H1 (cell line): ENCODE measurements at regions not wholly inside any gene's neighbourhood (a gene's known extent, or its start where the extent isn't known, plus 50 kb on each side); places are given as distances from the start of the nearest gene placed in this dataset.

Experiments used
- CTCF ChIA-PET: fragments of 300-600 bp; sonication (Branson Sonifier 250); formaldehyde crosslinking; loops from one replicate; lab custom pipeline; 2021; ENCODE audit not compliant: partially characterized antibody; lab: Charles Lee
- POLR2A ChIA-PET: fragments of 300-600 bp; sonication (Branson Sonifier 250); formaldehyde crosslinking; loops from one replicate; lab custom pipeline; 2021; ENCODE audit warnings: inconsistent platforms; ENCODE audit not compliant: partially characterized antibody; lab: Charles Lee
- DNase-seq, 2 experiments: peaks; one replicate each; pipeline versions ENCODE4 v3.0.0 to v3.0.0-alpha.2; 2010 to 2022; ENCODE audit warnings: low spot score in 2 of 2, low read depth in 1 of 2, mixed read lengths in 1 of 2
- FAIRE-seq: peaks from 2 replicates; lab custom pipeline; 2011; peaks lifted over from hg19 to GRCh38; lab: Jason Lieb, UNC
- H2AFZ ChIP-seq: 2 replicates; pipeline ENCODE4 v1.8.1; 2012; ENCODE audit warnings: low read length, inconsistent platforms
- H2AK5ac ChIP-seq: 2 replicates; pipeline ENCODE4 v1.6.1; 2013; ENCODE audit warnings: low read depth, low read length
- H2BK120ac ChIP-seq: replicated peaks from 2 replicates; pipeline ENCODE3; 2013; ENCODE audit warnings: low read depth, low read length, inconsistent platforms
- H2BK12ac ChIP-seq: 2 replicates; pipeline ENCODE4 v1.6.1; 2013; ENCODE audit warnings: low read depth, low read length
- H2BK15ac ChIP-seq: 2 replicates; pipeline ENCODE4 v1.6.1; 2013; ENCODE audit warnings: low read length
- H2BK20ac ChIP-seq: 2 replicates; pipeline ENCODE4 v1.6.1; 2013; ENCODE audit warnings: low read length
- H2BK5ac ChIP-seq: 2 replicates; pipeline ENCODE4 v1.6.1; 2013; ENCODE audit warnings: low read depth, low read length
- H3K14ac ChIP-seq: 2 replicates; pipeline ENCODE4 v1.6.1; 2013; ENCODE audit warnings: inconsistent platforms; ENCODE audit not compliant: insufficient read length
- H3K18ac ChIP-seq: 2 replicates; pipeline ENCODE4 v1.6.1; 2013; ENCODE audit warnings: low read length; ENCODE audit errors: extremely low read depth
- H3K23ac ChIP-seq: 2 replicates; pipeline ENCODE4 v1.6.1; 2013; ENCODE audit warnings: inconsistent platforms; ENCODE audit not compliant: insufficient read length
- H3K23me2 ChIP-seq: 2 replicates; pipeline ENCODE4 v1.6.1; 2013; ENCODE audit warnings: low read depth, low read length
- H3K27ac ChIP-seq: 2 replicates; pipeline ENCODE4 v1.6.1; 2011; ENCODE audit warnings: low read depth, low read length, inconsistent platforms
- H3K27me3 ChIP-seq, 4 experiments: replicated peaks in 1 of 4; 1 replicate in 1 of 4; 2 replicates in 3 of 4; pipeline versions ENCODE4 v1.6.1 to v1.8.1; 2011 to 2013; ENCODE audit warnings: low read length in 3 of 4, mild to moderate bottlenecking in 3 of 4, inconsistent platforms in 2 of 4, mixed read lengths in 2 of 4, moderate library complexity in 1 of 4; ENCODE audit not compliant: control insufficient read depth in 3 of 4, insufficient read depth in 3 of 4; ENCODE audit errors: extremely low read depth in 1 of 4
- H3K36me3 ChIP-seq, 4 experiments: 2 replicates each; pipeline versions ENCODE4 v1.6.1 to v1.8.1; 2011 to 2013; ENCODE audit warnings: mild to moderate bottlenecking in 4 of 4, low read length in 3 of 4, moderate library complexity in 2 of 4, control low read depth in 1 of 4, inconsistent platforms in 1 of 4; ENCODE audit not compliant: insufficient read depth in 4 of 4, control insufficient read depth in 2 of 4
- H3K4ac ChIP-seq: replicated peaks from 2 replicates; pipeline ENCODE3; 2013; ENCODE audit warnings: low read length, low read depth, mixed read lengths, inconsistent platforms; ENCODE audit not compliant: insufficient read length
- H3K4me1 ChIP-seq, 4 experiments: replicated peaks in 1 of 4; 1 replicate in 1 of 4; 2 replicates in 3 of 4; pipeline versions ENCODE4 v1.6.1 to v1.8.1; 2011 to 2013; ENCODE audit warnings: low read length in 3 of 4, inconsistent platforms in 2 of 4, mixed read lengths in 1 of 4; ENCODE audit not compliant: insufficient read depth in 4 of 4, control insufficient read depth in 3 of 4
- H3K4me2 ChIP-seq, 2 experiments: 2 replicates each; pipeline versions ENCODE4 v1.6.1 to v1.8.1; 2011 to 2013; ENCODE audit warnings: low read depth in 2 of 2, low read length in 2 of 2, control low read depth in 1 of 2, inconsistent platforms in 1 of 2, mild to moderate bottlenecking in 1 of 2; ENCODE audit not compliant: insufficient read depth in 1 of 2
- H3K4me3 ChIP-seq, 4 experiments: fragments of 200-600, 300-600 bp in 1 of 4; sonication (generic), shearing (Covaris generic), sonication (Bioruptor Twin) in 1 of 4; 2 replicates each; pipeline versions ENCODE4 v1.5.1 to v1.8.1; 2011 to 2016; ENCODE audit warnings: low read length in 4 of 4, low read depth in 3 of 4, control low read depth in 2 of 4, inconsistent platforms in 2 of 4, mild to moderate bottlenecking in 2 of 4, mixed read lengths in 1 of 4, moderate library complexity in 1 of 4; ENCODE audit not compliant: insufficient read depth in 2 of 4; ENCODE audit errors: extremely low read depth in 1 of 4
- H3K56ac ChIP-seq: replicated peaks from 2 replicates; pipeline ENCODE3; 2013; ENCODE audit warnings: low read depth, mild to moderate bottlenecking, mixed read lengths, low read length, inconsistent platforms; ENCODE audit not compliant: insufficient read length
- H3K79me1 ChIP-seq: 2 replicates; pipeline ENCODE4 v1.6.1; 2013; ENCODE audit warnings: low read depth, low read length, control low read depth
- H3K79me2 ChIP-seq, 2 experiments: 2 replicates each; pipeline versions ENCODE4 v1.6.1 to v1.8.1; 2012 to 2013; ENCODE audit warnings: low read length in 2 of 2, mild to moderate bottlenecking in 2 of 2, inconsistent platforms in 1 of 2; ENCODE audit not compliant: insufficient read depth in 2 of 2, control insufficient read depth in 1 of 2
- H3K9ac ChIP-seq, 4 experiments: replicated peaks in 1 of 4; 1 replicate in 1 of 4; 2 replicates in 3 of 4; pipeline versions ENCODE4 v1.6.1 to v1.8.1; 2011 to 2013; ENCODE audit warnings: low read depth in 3 of 4, low read length in 3 of 4, control low read depth in 2 of 4, mild to moderate bottlenecking in 2 of 4, moderate library complexity in 2 of 4, inconsistent platforms in 1 of 4; ENCODE audit errors: extremely low read depth in 1 of 4
- H3K9me3 ChIP-seq, 2 experiments: 2 replicates each; pipeline versions ENCODE4 v1.6.1 to v1.8.1; 2012 to 2013; ENCODE audit warnings: mild to moderate bottlenecking in 2 of 2, moderate library complexity in 2 of 2, control low read depth in 1 of 2, inconsistent platforms in 1 of 2, low read depth in 1 of 2, low read length in 1 of 2, mixed read lengths in 1 of 2; ENCODE audit not compliant: insufficient read depth in 2 of 2
- H4K20me1 ChIP-seq, 2 experiments: replicated peaks in 1 of 2; 2 replicates each; pipeline versions ENCODE3 to v1.8.1; 2011 to 2013; ENCODE audit warnings: inconsistent platforms in 2 of 2, low read length in 2 of 2, mild to moderate bottlenecking in 1 of 2; ENCODE audit not compliant: insufficient read depth in 2 of 2, control insufficient read depth in 1 of 2
- H4K5ac ChIP-seq: 2 replicates; pipeline ENCODE4 v1.6.1; 2013; ENCODE audit warnings: low read length, low read depth, mixed read lengths, inconsistent platforms; ENCODE audit not compliant: insufficient read length
- H4K8ac ChIP-seq: 2 replicates; pipeline ENCODE4 v1.8.0; 2013; ENCODE audit warnings: mild to moderate bottlenecking, moderate library complexity, low read length, inconsistent platforms; ENCODE audit not compliant: insufficient read depth; ENCODE audit errors: extremely low read depth
- H4K91ac ChIP-seq: replicated peaks from 2 replicates; pipeline ENCODE3; 2013; ENCODE audit warnings: low read length, mixed read lengths, inconsistent platforms; ENCODE audit not compliant: insufficient read length
- ATF2 ChIP-seq: IDR thresholded peaks from 2 replicates; pipeline ENCODE4 v1.6.1; 2012; ENCODE audit warnings: low read length, inconsistent platforms
- CHD1 ChIP-seq: IDR thresholded peaks from 2 replicates; pipeline ENCODE4 v1.6.1; 2012; ENCODE audit warnings: low read depth, low read length, improper control_type of control experiment
- EGR1 ChIP-seq: IDR thresholded peaks from 2 replicates; pipeline ENCODE4 v1.6.1; 2011; ENCODE audit warnings: low read depth, low read length, borderline replicate concordance
- MAFK ChIP-seq: IDR thresholded peaks from 2 replicates; pipeline ENCODE4 v1.6.1; 2012; ENCODE audit warnings: low read depth, mild to moderate bottlenecking, improper control_type of control experiment, low read length
- POU5F1 ChIP-seq: IDR thresholded peaks from 2 replicates; pipeline ENCODE4 v1.6.1; 2011; ENCODE audit warnings: low read depth, mild to moderate bottlenecking, low read length, moderate library complexity
- RBBP5 ChIP-seq: IDR thresholded peaks from 2 replicates; pipeline ENCODE4 v1.7.1; 2012; ENCODE audit warnings: low read depth, mild to moderate bottlenecking, inconsistent platforms, low read length, moderate library complexity, borderline replicate concordance
- RFX5 ChIP-seq: IDR thresholded peaks from 2 replicates; pipeline ENCODE4 v1.6.1; 2011; ENCODE audit warnings: low read depth, low read length, improper control_type of control experiment, borderline replicate concordance
- SAP30 ChIP-seq: fragments of 300-600 bp; sonication (generic); IDR thresholded peaks from 2 replicates; pipeline ENCODE4 v1.7.1; 2012; ENCODE audit warnings: low read length, moderate library complexity, mild to moderate bottlenecking, inconsistent platforms; ENCODE audit not compliant: insufficient read depth, insufficient replicate concordance
- SP4 ChIP-seq: IDR thresholded peaks from 2 replicates; pipeline ENCODE4 v1.6.1; 2012; ENCODE audit warnings: low read length, inconsistent platforms
- TCF12 ChIP-seq: IDR thresholded peaks from 2 replicates; pipeline ENCODE4 v1.6.1; 2011; ENCODE audit warnings: low read depth, mild to moderate bottlenecking, low read length
- TEAD4 ChIP-seq: IDR thresholded peaks from 2 replicates; pipeline ENCODE4 v1.6.1; 2012; ENCODE audit warnings: low read depth, low read length, inconsistent platforms, mixed read lengths
- ZNF274 ChIP-seq: IDR thresholded peaks from 2 replicates; pipeline ENCODE4 v1.7.0; 2012; ENCODE audit warnings: low read length, borderline replicate concordance; ENCODE audit errors: extremely low read depth
- WGBS, 2 experiments: shearing (Covaris generic) in 1 of 2; methylation state at CpG; one replicate each; pipeline versions ENCODE4 v1.1.6 to v1.1.7; 2013 to 2015; ENCODE audit warnings: low lambda C conversion rate in 2 of 2, mixed read lengths in 2 of 2, inconsistent platforms in 1 of 2, low coverage in 1 of 2, missing lambda C conversion rate in 1 of 2; ENCODE audit not compliant: insufficient replicate concordance in 2 of 2, insufficient coverage in 1 of 2, insufficient read length in 1 of 2; ENCODE audit errors: extremely low coverage in 1 of 2, missing lambda C conversion rate in 1 of 2; 5-methylcytosine and 5-hydroxymethylcytosine counted together

- Histone ChIP-seq H4K91ac (no peak overlapping the region), H4K8ac (no peak overlapping the region), H2BK20ac (no peak overlapping the region), H3K4ac (no peak overlapping the region), H3K79me1 (no peaks in the 10 kb centered on the region), H3K27ac (no peak overlapping the region), H3K4me3 (no peak overlapping the region), H3K9ac (no peak overlapping the region), H3K27me3 (no peaks in the 10 kb centered on the region), H3K14ac (no peak overlapping the region), H3K9me3 (no peaks in the 10 kb centered on the region), H3K4me1 (no peaks in the 10 kb centered on the region), H3K56ac (no peak overlapping the region), H3K36me3 (no peaks in the 10 kb centered on the region), H2BK15ac (no peak overlapping the region), H2BK120ac (no peak overlapping the region), H3K23ac (no peak overlapping the region), H4K5ac (no peak overlapping the region), H2AFZ (no peak overlapping the region), H3K23me2 (no peaks in the 10 kb centered on the region), H2BK12ac (no peak overlapping the region), H3K79me2 (no peaks in the 10 kb centered on the region), H3K4me2 (no peak overlapping the region), H2BK5ac (no peak overlapping the region), H4K20me1 (no peaks in the 10 kb centered on the region), H2AK5ac (no peak overlapping the region), H3K18ac (no peak overlapping the region)
- POLR2A ChIA-PET, result no interaction called here
- FAIRE-seq, result no peak
- 84% methylated on average over 8 of the region's 8 CpGs; no CpG with 5 or more reads in 1 of the 2 experiments for WGBS, 2 experiments
- CTCF ChIA-PET, result no interaction called here
- no peak for DNase-seq
- TF ChIP-seq ATF2, result no peak
- TF ChIP-seq MAFK, result no peak
- TF ChIP-seq ZNF274, result no peak
- no peak for TF ChIP-seq EGR1
- no peak for TF ChIP-seq SAP30
- no peak for TF ChIP-seq TEAD4
- TF ChIP-seq CHD1, result no peak
- TF ChIP-seq RBBP5, result no peak
- TF ChIP-seq POU5F1, result no peak
- no peak for TF ChIP-seq TCF12
- no peak for TF ChIP-seq RFX5
- TF ChIP-seq SP4, result no peak
Observed at GRCh38 chr2:88841224-88841929, 149.9 kb downstream of the RPIA start.
